Activated naive CD4-positive, alpha-beta T cell treated with anti-CD3 and anti-CD28 coated beads for 36 hours (primary cell): ENCODE measurements at regions not wholly inside any gene's neighbourhood (a gene's known extent, or its start where the extent isn't known, plus 50 kb on each side); places are given as distances from the start of the nearest gene placed in this dataset.
"Not testable (repeated sequence)": the region's sequence is repeated elsewhere in the genome, so short reads cannot be mapped to it uniquely, and the experiment has no call there.

Source experiments
- CTCF ChIA-PET: fragments of 350-600 bp; sonication (Branson Sonifier 250); formaldehyde crosslinking; loops from one replicate; lab custom pipeline; 2021; ENCODE audit warnings: antibody characterized with exemption; lab: Charles Lee
- DNase-seq: peaks from one replicate; pipeline ENCODE4 v3.0.0-alpha.2; 2020
- H3K27ac Mint-ChIP-seq: one replicate; pipeline ENCODE4 v1.8.0; 2021; ENCODE audit warnings: mild to moderate bottlenecking, mixed read lengths
- H3K27me3 Mint-ChIP-seq: one replicate; pipeline ENCODE4 v1.8.0; 2021; ENCODE audit warnings: low read depth, mixed read lengths
- H3K36me3 Mint-ChIP-seq: one replicate; pipeline ENCODE4 v1.8.0; 2021; ENCODE audit warnings: low read depth, mixed read lengths
- H3K4me1 Mint-ChIP-seq: one replicate; pipeline ENCODE4 v1.8.0; 2021; ENCODE audit warnings: low read depth, mixed read lengths
- H3K4me3 Mint-ChIP-seq: one replicate; pipeline ENCODE4 v1.8.0; 2021; ENCODE audit warnings: mild to moderate bottlenecking, moderate library complexity, mixed read lengths
- H3K9me3 Mint-ChIP-seq: one replicate; pipeline ENCODE4 v1.8.0; 2021; ENCODE audit warnings: mixed read lengths
- intact Hi-C: fragments of 100-400 bp; cut with micrococcal nuclease; formaldehyde crosslinking; loops from one replicate; pipeline ENCODE4 v1.15.1; 2023

DNA sequence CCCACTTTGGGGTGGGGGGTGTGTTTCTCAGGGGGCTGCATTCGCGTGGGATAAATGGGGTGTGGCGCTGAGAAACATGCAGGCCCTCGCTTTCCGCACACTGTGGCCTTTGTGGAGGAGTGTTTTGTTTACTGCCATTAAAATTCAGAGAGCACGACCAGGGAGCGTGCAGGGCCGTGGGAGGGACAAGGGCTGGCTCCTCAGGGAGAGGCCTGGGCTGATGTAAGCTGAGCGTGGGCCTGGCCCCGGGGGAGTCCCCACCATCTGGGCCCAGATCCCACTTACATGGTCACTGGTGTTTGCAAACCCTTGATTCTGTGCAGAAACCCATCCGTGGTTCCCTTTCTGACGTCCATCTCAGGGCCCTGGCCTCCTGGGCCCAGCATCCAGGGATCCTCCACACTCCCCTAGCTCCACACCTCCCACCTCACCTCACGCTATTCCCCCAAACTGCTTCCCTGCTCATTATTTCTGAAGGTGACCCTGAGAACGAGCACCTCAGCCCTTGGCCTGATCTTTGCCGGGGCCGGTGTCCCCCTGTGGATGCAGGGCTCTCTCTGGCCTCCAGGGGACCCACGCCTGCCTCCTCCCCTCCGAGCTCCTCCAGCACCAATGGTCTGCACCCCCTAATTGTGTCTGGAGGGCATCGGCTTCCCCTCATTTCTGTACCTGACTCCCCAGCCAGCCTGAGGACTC is 92.5 kb upstream of the SIM2 start:
- Mint-ChIP-seq H3K4me3 (no peak overlapping the region), H3K36me3 (no peaks in the 10 kb centered on the region), H3K4me1 (peaks cover 17% of the 10 kb centered on the region), H3K9me3 (peaks cover 7% of the 10 kb centered on the region), H3K27ac (no peak overlapping the region), H3K27me3 (no peaks in the 10 kb centered on the region)
- intact Hi-C loops, result no loop called here
- no peak for DNase-seq
- CTCF ChIA-PET, result no interaction called here

DNA sequence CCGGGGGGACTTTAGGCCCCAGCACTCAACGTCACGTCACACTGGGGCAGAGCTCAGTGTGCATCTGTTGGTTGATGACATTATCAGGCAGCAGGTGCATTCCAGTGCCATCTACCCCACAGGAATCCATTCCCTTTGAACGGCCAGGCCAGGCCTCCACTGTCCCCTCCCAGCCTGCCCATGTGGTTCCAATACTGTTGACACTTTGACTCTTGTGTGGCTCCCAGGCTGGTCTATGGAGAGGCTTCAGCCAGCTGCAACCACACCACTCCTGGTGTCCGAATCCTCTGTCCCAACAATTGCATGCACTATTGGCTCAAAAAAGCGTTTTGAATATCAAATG is 92.0 kb upstream of the SIM2 start:
- no peak for DNase-seq
- H3K4me3 Mint-ChIP-seq, result no peak overlapping the region
- no peak overlapping the region for H3K27ac Mint-ChIP-seq
- H3K4me1 Mint-ChIP-seq, result peaks cover 17% of the 10 kb centered on the region
- CTCF ChIA-PET, result no interaction called here
- peaks cover 7% of the 10 kb centered on the region for H3K9me3 Mint-ChIP-seq
- intact Hi-C loops, result no loop called here
- no peaks in the 10 kb centered on the region for H3K27me3 Mint-ChIP-seq
- H3K36me3 Mint-ChIP-seq, result no peaks in the 10 kb centered on the region

DNA sequence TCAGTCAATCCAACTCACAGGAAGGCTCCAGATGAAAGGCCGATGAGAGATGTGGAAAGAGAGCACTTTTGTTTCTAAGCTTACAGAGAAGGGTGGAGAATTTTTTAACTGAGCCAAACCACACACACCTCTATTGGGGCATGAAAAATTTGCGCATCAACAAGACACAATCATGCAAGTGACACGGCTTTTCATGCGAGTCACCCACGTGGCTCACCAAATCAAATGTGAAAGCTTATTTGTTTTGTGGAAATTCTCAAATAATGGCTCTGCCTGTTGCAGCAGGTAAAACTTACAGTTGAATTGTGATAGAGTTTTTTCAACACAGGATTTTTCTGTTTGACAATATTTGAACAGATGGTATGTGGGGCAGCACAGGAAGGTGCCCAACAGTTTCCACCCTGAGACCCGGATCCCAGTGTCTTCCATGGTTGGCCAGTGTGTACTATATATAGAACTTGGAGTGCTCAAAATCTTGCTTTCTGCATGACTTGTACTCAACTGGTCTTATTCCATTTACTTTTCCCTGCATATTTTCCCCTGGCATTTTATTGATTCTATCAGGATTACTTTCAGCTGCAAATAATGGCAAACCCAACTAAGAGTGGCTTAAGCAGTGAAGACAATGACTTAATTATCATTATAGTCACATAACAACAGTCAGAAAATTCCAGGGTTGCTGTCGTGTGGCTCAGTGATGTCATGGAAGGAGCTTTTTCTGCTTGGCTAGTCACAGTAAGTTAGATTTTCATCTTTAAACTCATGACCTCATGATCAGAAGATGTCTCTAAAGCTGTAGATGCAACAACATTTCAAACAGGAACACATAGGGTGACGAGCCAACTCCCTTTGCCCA is 90.6 kb upstream of the SIM2 start:
- Mint-ChIP-seq H3K36me3 (no peaks in the 10 kb centered on the region), H3K27me3 (peaks cover 2% of the 10 kb centered on the region), H3K4me1 (peaks cover 8% of the 10 kb centered on the region), H3K4me3 (no peak overlapping the region), H3K9me3 (peaks cover 7% of the 10 kb centered on the region), H3K27ac (no peak overlapping the region)
- intact Hi-C loops, result no loop called here
- CTCF ChIA-PET, result interaction anchor here (1.2 kb wide), 1 partner anchor 22 kb away, joined by 4 read pairs; no protein-coding TSS in a partner anchor
- DNase-seq, result no peak

DNA sequence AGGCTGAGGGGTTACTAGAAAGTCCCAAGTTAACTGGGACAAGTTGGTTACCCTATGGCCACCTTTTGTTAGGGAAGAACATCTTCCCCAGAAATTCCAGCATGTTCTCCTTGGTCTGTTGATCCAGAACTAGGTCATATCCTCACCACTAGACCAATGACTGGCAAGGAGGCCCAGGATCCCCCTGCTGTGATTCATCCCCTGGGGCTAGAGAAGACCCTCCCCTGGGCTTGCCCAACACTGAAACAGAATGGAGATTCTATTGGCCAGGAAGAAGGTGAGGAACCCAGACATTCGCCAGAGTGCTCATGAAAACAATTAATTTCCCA is 90.1 kb upstream of the SIM2 start:
- Mint-ChIP-seq H3K4me3 (no peak overlapping the region), H3K4me1 (peaks cover 6% of the 10 kb centered on the region), H3K27ac (no peak overlapping the region), H3K36me3 (no peaks in the 10 kb centered on the region), H3K9me3 (peaks cover 7% of the 10 kb centered on the region), H3K27me3 (peaks cover 2% of the 10 kb centered on the region)
- no peak for DNase-seq
- CTCF ChIA-PET, result interaction anchor here (0.8 to 1.2 kb wide), 2 partner anchors 21 to 22 kb away, joined by 4 to 5 read pairs; no protein-coding TSS in a partner anchor
- intact Hi-C loops, result no loop called here

DNA sequence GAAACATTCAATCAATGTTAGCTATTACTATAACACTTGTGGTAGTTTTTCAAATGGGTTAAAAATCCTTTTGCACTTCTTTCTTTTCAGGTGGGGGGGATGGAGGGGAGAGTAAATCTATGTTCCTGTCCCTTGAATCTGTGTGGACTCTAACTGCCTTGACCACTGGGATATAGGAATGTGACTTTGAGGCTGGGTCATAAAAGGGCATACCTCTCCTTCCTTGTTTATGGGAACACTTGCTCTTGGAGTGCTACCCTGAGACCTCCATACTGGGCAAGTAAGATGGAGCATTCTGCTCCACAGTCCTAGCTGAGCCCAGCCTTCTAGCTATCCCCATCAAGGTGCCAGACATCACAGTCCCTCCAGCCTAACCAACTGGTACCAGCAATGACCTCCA is 89.3 kb upstream of the SIM2 start:
- Mint-ChIP-seq H3K27ac (no peak overlapping the region), H3K4me1 (peaks cover 2% of the 10 kb centered on the region)

DNA sequence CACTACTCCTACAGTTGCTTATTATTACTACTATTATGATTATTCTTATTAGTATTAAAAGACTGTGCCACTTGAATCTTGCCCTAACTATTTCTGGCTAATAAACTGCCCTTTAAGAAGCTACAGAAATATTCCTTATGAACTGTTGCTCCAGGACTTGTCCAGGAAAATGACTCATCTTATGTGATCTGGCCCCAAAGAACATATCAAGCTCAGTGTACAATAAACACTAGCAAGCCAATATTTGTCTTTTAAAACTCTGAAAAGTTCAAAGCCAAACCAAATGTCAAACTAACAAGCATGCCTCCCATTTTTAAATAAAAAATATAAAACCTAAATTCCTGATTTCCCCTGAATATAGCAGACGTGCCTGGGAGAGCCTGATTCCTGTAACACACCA is 88.7 kb upstream of the SIM2 start:
- CTCF ChIA-PET, result no interaction called here
- H3K4me1 Mint-ChIP-seq, result no peaks in the 10 kb centered on the region
- intact Hi-C loops, result no loop called here

More for the DNA sequence above, 89.3 kb upstream of the SIM2 start:
- intact Hi-C loops, result no loop called here
- Mint-ChIP-seq H3K27me3 (peaks cover 2% of the 10 kb centered on the region), H3K36me3 (no peaks in the 10 kb centered on the region), H3K4me3 (no peak overlapping the region), H3K9me3 (peaks cover 8% of the 10 kb centered on the region)
- DNase-seq, result no peak
- CTCF ChIA-PET, result interaction anchor here (0.8 kb wide), 1 partner anchor 21 kb away, joined by 5 read pairs; no protein-coding TSS in a partner anchor

DNA sequence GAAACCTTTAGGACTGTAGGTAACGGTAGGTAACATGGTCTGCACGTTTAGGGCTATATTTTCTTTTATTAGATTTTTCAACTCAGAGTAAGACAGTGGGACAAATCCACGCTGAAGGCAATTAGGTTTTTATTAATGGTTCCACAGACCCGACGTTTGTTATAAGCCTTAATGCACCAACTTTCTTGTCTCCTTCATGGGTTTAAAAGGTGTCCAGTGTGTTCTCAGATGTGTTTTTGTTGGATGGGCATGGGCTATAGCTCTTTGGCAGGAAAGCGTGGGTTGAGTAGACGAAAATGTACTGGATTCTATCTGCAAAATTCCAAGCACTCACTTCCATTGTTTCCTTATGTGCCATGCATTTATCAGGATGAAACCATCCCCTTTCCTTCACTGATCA is 88.0 kb upstream of the SIM2 start:
- Mint-ChIP-seq H3K4me1 (no peaks in the 10 kb centered on the region), H3K36me3 (no peaks in the 10 kb centered on the region), H3K4me3 (no peak overlapping the region), H3K27ac (no peak overlapping the region), H3K9me3 (peaks cover 8% of the 10 kb centered on the region), H3K27me3 (peaks cover 2% of the 10 kb centered on the region)
- CTCF ChIA-PET, result no interaction called here
- intact Hi-C loops, result no loop called here
- DNase-seq, result no peak

More for the DNA sequence above, 88.7 kb upstream of the SIM2 start:
- Mint-ChIP-seq H3K4me3 (no peak overlapping the region), H3K9me3 (peaks cover 8% of the 10 kb centered on the region), H3K27me3 (peaks cover 2% of the 10 kb centered on the region), H3K27ac (no peak overlapping the region), H3K36me3 (no peaks in the 10 kb centered on the region)
- no peak for DNase-seq

DNA sequence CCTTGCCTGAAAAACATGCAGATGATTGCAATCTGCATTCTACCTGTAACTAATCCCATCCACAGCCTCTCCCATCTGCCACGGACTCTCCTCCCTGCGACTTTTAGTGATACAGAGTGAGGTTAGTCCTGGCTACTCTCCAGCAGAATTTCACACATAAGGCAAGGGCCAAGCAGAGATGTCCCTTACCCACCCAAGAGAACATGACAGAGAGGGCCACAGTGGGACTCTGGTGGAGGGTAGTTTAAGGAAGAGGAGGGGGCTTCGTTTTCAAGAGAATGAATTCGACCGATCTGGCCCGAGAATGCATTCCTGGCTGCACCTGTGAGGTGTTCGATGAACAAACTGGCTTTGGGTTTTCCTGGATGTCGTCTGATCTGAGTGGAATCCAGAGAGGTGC is 87.5 kb upstream of the SIM2 start:
- Mint-ChIP-seq H3K27ac (no peak overlapping the region), H3K4me1 (no peaks in the 10 kb centered on the region), H3K9me3 (peaks cover 8% of the 10 kb centered on the region), H3K27me3 (peaks cover 2% of the 10 kb centered on the region), H3K4me3 (no peak overlapping the region), H3K36me3 (no peaks in the 10 kb centered on the region)
- DNase-seq, result no peak
- CTCF ChIA-PET, result no interaction called here
- intact Hi-C loops, result no loop called here

DNA sequence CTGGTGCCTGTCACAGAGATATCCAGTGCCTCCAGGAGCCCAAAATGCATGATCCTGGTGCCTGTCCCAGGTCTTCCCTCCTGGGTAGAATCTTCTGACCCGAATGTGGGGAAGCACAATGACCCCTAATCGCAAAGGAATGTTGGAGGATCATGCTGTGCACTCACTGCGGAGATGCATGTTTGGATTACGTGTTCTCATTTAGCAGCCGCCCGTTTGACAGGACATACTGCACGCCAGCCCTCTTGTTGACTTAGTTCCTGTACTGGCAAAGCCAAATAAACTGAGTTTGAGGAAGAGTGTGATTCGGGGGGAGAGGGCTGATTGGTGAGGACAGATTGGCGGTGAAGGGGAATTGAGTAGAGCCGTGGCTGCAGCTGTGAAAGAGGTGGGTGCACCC is 85.9 kb upstream of the SIM2 start:
- intact Hi-C loops, result no loop called here
- no peak overlapping the region for H3K4me3 Mint-ChIP-seq
- H3K9me3 Mint-ChIP-seq, result peaks cover 8% of the 10 kb centered on the region
- no peak for DNase-seq
- CTCF ChIA-PET, result interaction anchor here (0.6 kb wide), 1 partner anchor 11 kb away, joined by 4 read pairs; no protein-coding TSS in a partner anchor
- no peak overlapping the region for H3K27ac Mint-ChIP-seq
- no peaks in the 10 kb centered on the region for H3K36me3 Mint-ChIP-seq
- no peaks in the 10 kb centered on the region for H3K4me1 Mint-ChIP-seq
- H3K27me3 Mint-ChIP-seq, result peaks cover 2% of the 10 kb centered on the region

DNA sequence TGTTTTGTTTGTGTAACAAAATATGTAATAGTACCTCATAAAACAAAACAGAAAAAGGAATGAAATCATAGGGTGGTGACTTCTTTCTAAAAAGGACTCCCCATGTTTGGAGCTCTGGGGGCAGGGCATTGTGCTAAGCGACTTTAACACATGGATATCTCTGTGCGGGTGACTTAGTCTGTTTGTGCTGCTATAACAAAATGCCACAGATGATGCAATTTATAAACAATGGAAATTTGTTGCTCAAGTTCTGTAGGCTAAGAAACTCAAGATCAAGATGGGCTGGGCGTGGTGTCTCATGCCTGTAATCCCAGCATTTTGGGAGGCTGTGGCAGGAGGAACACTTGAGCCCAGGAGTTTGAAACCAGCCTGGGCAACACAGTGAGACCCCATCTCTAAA is 85.4 kb upstream of the SIM2 start:
- H3K4me1 Mint-ChIP-seq, result no peaks in the 10 kb centered on the region
- no peak for DNase-seq
- no peaks in the 10 kb centered on the region for H3K36me3 Mint-ChIP-seq
- H3K27ac Mint-ChIP-seq, result no peak overlapping the region
- peaks cover 8% of the 10 kb centered on the region for H3K9me3 Mint-ChIP-seq
- no peak overlapping the region for H3K4me3 Mint-ChIP-seq
- intact Hi-C loops, result no loop called here
- CTCF ChIA-PET, result no interaction called here
- H3K27me3 Mint-ChIP-seq, result peaks cover 2% of the 10 kb centered on the region

DNA sequence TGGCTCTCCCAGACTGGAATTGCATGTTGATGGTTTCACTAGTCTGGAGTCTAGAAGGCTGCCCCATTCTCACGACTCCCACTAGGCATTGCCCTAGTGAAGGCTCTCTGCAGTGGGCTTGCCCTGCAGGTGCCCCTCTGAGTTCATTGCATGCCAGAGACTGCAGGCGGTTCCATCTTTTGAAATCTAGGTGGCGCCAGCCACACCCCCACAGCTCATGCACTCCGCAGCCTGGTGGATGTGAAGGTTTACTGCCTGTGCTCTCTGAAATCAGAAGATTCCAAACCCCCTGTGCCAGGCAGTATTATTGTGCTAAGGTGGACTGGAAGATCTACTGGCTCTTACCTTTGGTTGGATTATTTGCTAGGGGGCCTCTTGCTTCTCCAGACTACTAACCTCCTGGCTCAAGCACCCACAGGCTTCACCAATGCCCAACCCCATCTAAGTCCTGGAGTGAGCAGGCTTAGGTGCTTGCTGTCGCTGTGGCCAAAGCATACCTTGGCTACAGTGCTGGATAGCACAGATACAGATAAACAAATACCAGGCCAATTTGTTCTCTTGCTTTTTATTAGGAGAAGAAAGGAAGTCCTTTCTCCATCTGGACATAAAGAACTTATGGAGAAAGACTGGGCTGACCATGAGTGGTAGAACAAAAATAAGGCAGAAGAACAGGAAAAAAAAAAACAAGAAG is 83.5 kb upstream of the SIM2 start:
- intact Hi-C loops, result no loop called here
- H3K27ac Mint-ChIP-seq, result no peak overlapping the region
- no peak for DNase-seq
- no peaks in the 10 kb centered on the region for H3K4me1 Mint-ChIP-seq
- CTCF ChIA-PET, result interaction anchor here (1.2 kb wide), 1 partner anchor 10 kb away, joined by 3 read pairs; no protein-coding TSS in a partner anchor
- H3K27me3 Mint-ChIP-seq, result peaks cover 2% of the 10 kb centered on the region
- H3K9me3 Mint-ChIP-seq, result peaks cover 7% of the 10 kb centered on the region
- H3K4me3 Mint-ChIP-seq, result no peak overlapping the region
- peaks cover 3% of the 10 kb centered on the region for H3K36me3 Mint-ChIP-seq

DNA sequence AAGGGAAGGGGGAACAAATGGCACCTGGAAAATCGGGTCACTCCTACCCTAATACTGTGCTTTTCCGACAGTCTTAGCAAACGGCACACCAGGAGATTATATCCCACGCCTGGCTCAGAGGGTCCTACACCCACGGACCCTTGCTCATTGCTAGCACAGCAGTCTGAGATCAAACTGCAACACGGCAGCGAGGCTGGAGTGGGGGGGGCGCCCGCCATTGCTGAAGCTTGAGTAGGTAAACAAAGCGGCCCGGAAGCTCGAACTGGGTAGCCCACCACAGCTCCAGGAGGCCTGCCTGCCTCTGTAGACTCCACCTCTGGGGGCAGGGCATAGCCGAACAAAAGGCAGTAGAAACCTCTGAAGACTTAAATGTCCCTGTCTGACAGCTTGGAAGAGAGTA is 82.1 kb upstream of the SIM2 start:
- H3K36me3 Mint-ChIP-seq, H3K27ac Mint-ChIP-seq, H3K9me3 Mint-ChIP-seq, H3K4me3 Mint-ChIP-seq, DNase-seq, H3K27me3 Mint-ChIP-seq, intact Hi-C loops, H3K4me1 Mint-ChIP-seq, CTCF ChIA-PET: not testable (repeated sequence)
